ENCODE measurements at regions not wholly inside any gene's neighbourhood (a gene's known extent, or its start where the extent isn't known, plus 50 kb on each side); places are given as distances from the start of the nearest gene placed in this dataset.

DNA sequence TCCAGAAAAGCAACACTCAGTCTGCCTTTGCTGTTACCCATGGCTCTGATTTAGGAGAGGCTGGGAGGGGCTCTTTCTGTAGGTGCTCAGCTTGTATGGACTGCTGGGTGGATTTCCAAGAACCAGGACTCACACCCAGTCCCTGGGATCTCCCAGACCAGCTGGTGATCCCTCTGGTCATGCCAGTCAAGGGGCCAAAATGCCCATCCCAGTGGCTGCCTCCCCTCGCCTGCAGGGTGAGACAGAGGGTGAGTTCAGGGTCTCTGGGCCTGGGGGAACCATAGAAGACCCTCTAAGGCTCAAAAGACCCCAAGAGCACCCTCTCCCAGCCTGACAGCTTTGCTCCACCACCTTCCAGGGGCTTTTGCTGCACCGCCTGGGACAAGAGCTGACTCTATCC lies 78.6 kb upstream of the MYL2 start:
- Histone ChIP-seq H3K4me1 (ENCODE audit: insufficient read depth, low read length) (no peaks in the 10 kb centered on the region), H3K79me2 (ENCODE audit: insufficient read depth, low read length) (no peaks in the 10 kb centered on the region), H3K27ac (ENCODE audit: low read depth, low read length) (no peak overlapping the region), H2AFZ (ENCODE audit: low read depth, low read length) (no peak overlapping the region), H3K27me3 (ENCODE audit: insufficient read depth, low read length) (no peaks in the 10 kb centered on the region), H3K4me2 (ENCODE audit: low read length) (no peak overlapping the region), H3K36me3 (ENCODE audit: insufficient read depth, low read length) (no peaks in the 10 kb centered on the region), H3K4me3 (ENCODE audit: insufficient read depth, low read depth, low read length) (no peak overlapping the region), H3K9me3 (ENCODE audit: insufficient read depth, low read depth, low read length) (peaks cover 8% of the 10 kb centered on the region), H4K20me1 (ENCODE audit: insufficient read depth, low read length) (no peaks in the 10 kb centered on the region), H3K9ac (ENCODE audit: low read length) (no peak overlapping the region)
- Mint-ChIP-seq H3K4me1 (ENCODE audit: low read depth, unreplicated experiment) (no peaks in the 10 kb centered on the region), H3K9me3 (ENCODE audit: unreplicated experiment) (peaks cover 9% of the 10 kb centered on the region), H3K27ac (ENCODE audit: unreplicated experiment) (no peak overlapping the region), H3K36me3 (ENCODE audit: low read depth, unreplicated experiment) (no peaks in the 10 kb centered on the region), H3K4me3 (ENCODE audit: unreplicated experiment) (no peak overlapping the region), H3K27me3 (ENCODE audit: low read depth, unreplicated experiment) (peaks cover 14% of the 10 kb centered on the region)
- DNase-seq (ENCODE audit: low read depth) (no peak), FAIRE-seq (no peak)
- TF ChIP-seq EZH2 (IDR thresholded peaks at IDR 0.05; ENCODE audit: insufficient read depth, low read length), result no peak
- TF ChIP-seq, protein P1, sequence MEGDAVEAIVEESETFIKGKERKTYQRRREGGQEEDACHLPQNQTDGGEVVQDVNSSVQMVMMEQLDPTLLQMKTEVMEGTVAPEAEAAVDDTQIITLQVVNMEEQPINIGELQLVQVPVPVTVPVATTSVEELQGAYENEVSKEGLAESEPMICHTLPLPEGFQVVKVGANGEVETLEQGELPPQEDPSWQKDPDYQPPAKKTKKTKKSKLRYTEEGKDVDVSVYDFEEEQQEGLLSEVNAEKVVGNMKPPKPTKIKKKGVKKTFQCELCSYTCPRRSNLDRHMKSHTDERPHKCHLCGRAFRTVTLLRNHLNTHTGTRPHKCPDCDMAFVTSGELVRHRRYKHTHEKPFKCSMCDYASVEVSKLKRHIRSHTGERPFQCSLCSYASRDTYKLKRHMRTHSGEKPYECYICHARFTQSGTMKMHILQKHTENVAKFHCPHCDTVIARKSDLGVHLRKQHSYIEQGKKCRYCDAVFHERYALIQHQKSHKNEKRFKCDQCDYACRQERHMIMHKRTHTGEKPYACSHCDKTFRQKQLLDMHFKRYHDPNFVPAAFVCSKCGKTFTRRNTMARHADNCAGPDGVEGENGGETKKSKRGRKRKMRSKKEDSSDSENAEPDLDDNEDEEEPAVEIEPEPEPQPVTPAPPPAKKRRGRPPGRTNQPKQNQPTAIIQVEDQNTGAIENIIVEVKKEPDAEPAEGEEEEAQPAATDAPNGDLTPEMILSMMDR (IDR thresholded peaks at IDR 0.05; ENCODE audit: insufficient read depth, low read depth, low read length), result no peak

DNA sequence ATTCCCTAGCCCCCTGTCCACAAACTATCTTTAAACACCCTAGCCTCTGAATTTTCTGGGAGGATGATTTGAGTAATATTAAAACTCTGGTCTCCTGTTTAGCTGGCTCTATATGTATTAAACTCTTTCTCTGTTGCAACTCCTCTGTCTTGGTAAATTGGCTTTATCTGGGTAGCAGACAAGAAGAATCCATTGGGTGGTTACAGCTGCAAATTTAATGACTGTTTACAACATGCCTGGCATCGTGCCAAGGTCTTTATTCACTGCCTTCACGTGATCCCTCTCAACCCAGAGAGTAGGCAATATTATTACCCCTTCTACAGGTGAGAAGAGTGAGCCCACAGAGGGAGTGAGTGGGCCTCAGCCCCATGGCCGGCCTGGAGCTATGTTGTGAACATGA lies 77.8 kb upstream of the MYL2 start:
- H3K9ac ChIP-seq (ENCODE audit: low read length), result no peak overlapping the region
- H3K27me3 Mint-ChIP-seq (ENCODE audit: low read depth, unreplicated experiment), result peaks cover 14% of the 10 kb centered on the region
- H3K4me3 ChIP-seq (ENCODE audit: insufficient read depth, low read depth, low read length), result no peak overlapping the region
- peaks cover 15% of the 10 kb centered on the region for H3K9me3 Mint-ChIP-seq (ENCODE audit: unreplicated experiment)
- no peaks in the 10 kb centered on the region for H3K36me3 Mint-ChIP-seq (ENCODE audit: low read depth, unreplicated experiment)
- DNase-seq (ENCODE audit: low read depth) (no peak), FAIRE-seq (no peak)
- no peaks in the 10 kb centered on the region for H4K20me1 ChIP-seq (ENCODE audit: insufficient read depth, low read length)
- H3K4me1 Mint-ChIP-seq (ENCODE audit: low read depth, unreplicated experiment), result no peaks in the 10 kb centered on the region
- no peak overlapping the region for H3K4me2 ChIP-seq (ENCODE audit: low read length)
- H3K27ac Mint-ChIP-seq (ENCODE audit: unreplicated experiment), result no peak overlapping the region
- peaks cover 8% of the 10 kb centered on the region for H3K9me3 ChIP-seq (ENCODE audit: insufficient read depth, low read depth, low read length)
- no peaks in the 10 kb centered on the region for H3K27me3 ChIP-seq (ENCODE audit: insufficient read depth, low read length)
- H3K79me2 ChIP-seq (ENCODE audit: insufficient read depth, low read length), result no peaks in the 10 kb centered on the region
- no peaks in the 10 kb centered on the region for H3K4me1 ChIP-seq (ENCODE audit: insufficient read depth, low read length)
- H2AFZ ChIP-seq (ENCODE audit: low read depth, low read length), result no peak overlapping the region
- H3K4me3 Mint-ChIP-seq (ENCODE audit: unreplicated experiment), result no peak overlapping the region
- no peak for TF ChIP-seq EZH2 (IDR thresholded peaks at IDR 0.05; ENCODE audit: insufficient read depth, low read length)
- TF ChIP-seq, protein P1 (IDR thresholded peaks at IDR 0.05; ENCODE audit: insufficient read depth, low read depth, low read length), result no peak
- H3K36me3 ChIP-seq (ENCODE audit: insufficient read depth, low read length), result no peaks in the 10 kb centered on the region
- no peak overlapping the region for H3K27ac ChIP-seq (ENCODE audit: low read depth, low read length)

DNA sequence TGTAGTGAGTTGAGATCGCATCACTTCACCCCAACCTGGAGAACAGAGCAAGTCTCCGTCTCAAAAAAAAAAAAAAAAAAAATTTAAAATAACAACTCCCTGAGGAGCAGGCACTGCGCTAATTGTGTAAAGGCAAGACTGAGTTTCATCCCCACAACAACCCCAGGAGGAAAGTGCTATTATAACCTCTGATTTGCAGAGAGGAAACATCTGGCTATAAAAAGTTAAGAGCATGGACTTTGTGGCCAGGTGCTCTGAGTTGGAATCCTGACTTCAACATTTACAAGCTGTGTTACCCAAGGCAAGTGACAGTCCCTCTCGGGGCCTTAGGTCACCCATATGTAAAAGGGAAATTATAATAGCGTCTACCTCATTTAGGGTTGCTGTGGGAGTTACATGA lies 76.0 kb upstream of the MYL2 start:
- peaks cover 8% of the 10 kb centered on the region for H3K9me3 ChIP-seq (ENCODE audit: insufficient read depth, low read depth, low read length)
- Mint-ChIP-seq H3K4me1 (ENCODE audit: low read depth, unreplicated experiment) (no peaks in the 10 kb centered on the region), H3K9me3 (ENCODE audit: unreplicated experiment) (peaks cover 15% of the 10 kb centered on the region), H3K4me3 (ENCODE audit: unreplicated experiment) (no peak overlapping the region), H3K27me3 (ENCODE audit: low read depth, unreplicated experiment) (peaks cover 15% of the 10 kb centered on the region), H3K36me3 (ENCODE audit: low read depth, unreplicated experiment) (no peaks in the 10 kb centered on the region), H3K27ac (ENCODE audit: unreplicated experiment) (no peak overlapping the region)
- H3K9ac ChIP-seq (ENCODE audit: low read length), result no peak overlapping the region
- H3K36me3 ChIP-seq (ENCODE audit: insufficient read depth, low read length), result no peaks in the 10 kb centered on the region
- no peaks in the 10 kb centered on the region for H3K4me1 ChIP-seq (ENCODE audit: insufficient read depth, low read length)
- TF ChIP-seq EZH2 (IDR thresholded peaks at IDR 0.05; ENCODE audit: insufficient read depth, low read length), result no peak
- TF ChIP-seq, protein P1 (IDR thresholded peaks at IDR 0.05; ENCODE audit: insufficient read depth, low read depth, low read length), result no peak
- FAIRE-seq (no peak), DNase-seq (ENCODE audit: low read depth) (no peak)
- no peaks in the 10 kb centered on the region for H3K27me3 ChIP-seq (ENCODE audit: insufficient read depth, low read length)
- no peak overlapping the region for H3K27ac ChIP-seq (ENCODE audit: low read depth, low read length)
- H4K20me1 ChIP-seq (ENCODE audit: insufficient read depth, low read length), result no peaks in the 10 kb centered on the region
- H3K4me2 ChIP-seq (ENCODE audit: low read length), result no peak overlapping the region
- H3K79me2 ChIP-seq (ENCODE audit: insufficient read depth, low read length), result no peaks in the 10 kb centered on the region
- H2AFZ ChIP-seq (ENCODE audit: low read depth, low read length), result no peak overlapping the region
- H3K4me3 ChIP-seq (ENCODE audit: insufficient read depth, low read depth, low read length), result no peak overlapping the region
